HG02943 (cell line): ENCODE measurements at regions not wholly inside any gene's neighbourhood (a gene's known extent, or its start where the extent isn't known, plus 50 kb on each side); places are given as distances from the start of the nearest gene placed in this dataset.

Experiments used
- ATAC-seq: cut with Tn5 transposase; IDR thresholded peaks from one replicate; pipeline ENCODE4 v1.9.1; 2021; ENCODE audit warnings: mild to moderate bottlenecking, low read depth, moderate library complexity; ENCODE audit not compliant: unreplicated experiment

- ATAC-seq, result no peak
These were observed 1044.5 kb upstream of the POU3F3 start for GRCh38 chr2:103809415-103809814.

- no peak for ATAC-seq
These were observed 1043.9 kb upstream of the POU3F3 start for GRCh38 chr2:103809941-103810441.

GRCh38 chr2:103810875-103811274 lies 1043.0 kb upstream of the POU3F3 start:
- no peak for ATAC-seq

- no peak for ATAC-seq
These were observed 1039.9 kb upstream of the POU3F3 start for GRCh38 chr2:103814016-103814415.

GRCh38 chr2:103815731-103816130 lies 1038.2 kb upstream of the POU3F3 start:
- ATAC-seq, result no peak

- no peak for ATAC-seq
These were observed 1036.2 kb upstream of the POU3F3 start for GRCh38 chr2:103817746-103818145.

GRCh38 chr2:103818176-103818575 lies 1035.7 kb upstream of the POU3F3 start:
- ATAC-seq, result no peak

- ATAC-seq, result no peak
These were observed 1034.3 kb upstream of the POU3F3 start for GRCh38 chr2:103819599-103819998.

- no peak for ATAC-seq
These were observed 1030.1 kb upstream of the POU3F3 start for GRCh38 chr2:103823847-103824246.

- no peak for ATAC-seq
These were observed 1006.6 kb upstream of the POU3F3 start for GRCh38 chr2:103847276-103847675.

- ATAC-seq, result no peak
These were observed 994.7 kb upstream of the POU3F3 start for GRCh38 chr2:103859238-103859637.

- no peak for ATAC-seq
These were observed 993.9 kb upstream of the POU3F3 start for GRCh38 chr2:103860016-103860415.

- ATAC-seq, result no peak
These were observed 985.5 kb upstream of the POU3F3 start for GRCh38 chr2:103868396-103868795.

GRCh38 chr2:103873716-103874351 lies 980.1 kb upstream of the POU3F3 start:
- no peak for ATAC-seq

GRCh38 chr2:103875131-103875530 lies 978.8 kb upstream of the POU3F3 start:
- ATAC-seq, result no peak

GRCh38 chr2:103875531-103875930 lies 978.4 kb upstream of the POU3F3 start:
- no peak for ATAC-seq

GRCh38 chr2:103876611-103877010 lies 977.3 kb upstream of the POU3F3 start:
- no peak for ATAC-seq

GRCh38 chr2:103879101-103879500 lies 974.8 kb upstream of the POU3F3 start:
- ATAC-seq, result no peak

GRCh38 chr2:103880081-103880834 lies 973.7 kb upstream of the POU3F3 start:
- ATAC-seq, result no peak

- ATAC-seq, result no peak
These were observed 966.3 kb upstream of the POU3F3 start for GRCh38 chr2:103887625-103888024.

- ATAC-seq, result no peak
These were observed 957.7 kb upstream of the POU3F3 start for GRCh38 chr2:103896182-103896581.

GRCh38 chr2:103898561-103898960 lies 955.4 kb upstream of the POU3F3 start:
- ATAC-seq, result no peak
